Right kidney (tissue), 1 donor: ENCODE measurements at regions not wholly inside any gene's neighbourhood (a gene's known extent, or its start where the extent isn't known, plus 50 kb on each side); places are given as distances from the start of the nearest gene placed in this dataset.

Experiments used
- DNase-seq: peaks from one replicate; pipeline ENCODE4 v3.0.0-alpha.2; 2016

DNA sequence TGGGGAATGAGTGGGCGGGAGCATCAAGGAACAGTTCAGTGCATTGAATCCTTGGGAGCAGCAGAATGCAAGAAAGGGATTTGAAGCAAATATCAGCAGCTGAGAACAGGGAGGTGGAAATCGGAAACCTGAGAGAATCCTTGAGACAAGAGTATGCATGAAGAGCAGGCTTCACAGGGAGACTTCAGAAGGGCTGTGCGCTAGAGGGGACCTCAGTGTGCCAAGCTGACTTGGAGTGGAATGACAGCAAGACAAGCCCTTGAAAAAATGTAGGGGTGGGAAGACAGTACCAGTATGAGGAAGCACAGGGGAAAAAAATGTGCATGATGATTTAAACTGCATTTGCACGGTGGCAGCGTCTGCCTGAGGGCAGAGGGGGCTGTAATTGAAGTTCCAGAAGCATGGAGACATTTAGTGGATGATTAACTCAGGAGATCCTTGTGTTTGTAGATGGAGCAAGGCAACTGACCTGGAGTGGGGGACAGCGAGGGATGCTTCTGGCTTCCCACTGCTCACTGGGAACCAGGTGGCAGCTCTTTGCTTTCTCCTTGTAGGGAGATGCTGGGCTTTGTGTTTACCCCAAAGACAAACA lies 204.9 kb upstream of the PLET1 start:
- peak; percentile 26 for DNase-seq

DNA sequence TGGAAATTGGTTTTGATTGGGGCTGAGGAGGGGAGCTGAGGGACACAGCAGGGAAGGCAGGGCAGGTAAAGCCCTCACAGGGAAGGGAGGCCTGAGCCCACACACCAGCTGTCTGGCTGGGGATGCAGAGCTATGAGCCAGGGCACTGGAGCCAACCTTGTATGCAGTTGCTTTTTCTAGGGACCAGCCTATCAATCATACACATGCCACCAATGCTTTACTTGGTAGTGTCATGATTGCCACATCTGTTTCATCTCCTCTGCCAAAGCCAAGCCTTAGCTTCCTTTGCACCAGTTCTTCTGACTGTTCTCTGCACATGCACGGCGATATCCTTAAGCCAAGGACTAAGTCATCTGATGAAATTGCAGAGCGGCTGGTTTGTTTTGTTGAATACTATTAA lies 207.1 kb upstream of the PLET1 start:
- no peak for DNase-seq

DNA sequence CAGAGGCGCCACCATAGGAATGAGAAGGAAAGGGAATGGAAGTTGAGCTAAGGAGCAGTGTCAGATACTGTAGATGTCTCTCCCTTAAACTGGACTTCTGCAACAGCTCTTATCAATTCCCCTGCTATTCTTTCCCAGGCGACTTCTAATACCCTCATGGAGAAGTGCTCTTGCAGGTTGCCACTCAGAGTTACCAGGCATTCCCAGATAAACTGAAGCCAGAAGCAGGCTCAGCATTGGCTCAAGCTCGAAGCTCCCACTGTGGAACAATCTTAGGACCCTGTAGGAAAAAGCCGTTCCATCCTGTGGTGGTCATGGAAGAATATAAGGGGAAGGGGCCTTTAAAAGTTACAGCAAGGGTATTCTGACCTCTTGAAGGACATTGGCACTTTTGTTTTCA lies 208.7 kb upstream of the PLET1 start:
- no peak for DNase-seq

DNA sequence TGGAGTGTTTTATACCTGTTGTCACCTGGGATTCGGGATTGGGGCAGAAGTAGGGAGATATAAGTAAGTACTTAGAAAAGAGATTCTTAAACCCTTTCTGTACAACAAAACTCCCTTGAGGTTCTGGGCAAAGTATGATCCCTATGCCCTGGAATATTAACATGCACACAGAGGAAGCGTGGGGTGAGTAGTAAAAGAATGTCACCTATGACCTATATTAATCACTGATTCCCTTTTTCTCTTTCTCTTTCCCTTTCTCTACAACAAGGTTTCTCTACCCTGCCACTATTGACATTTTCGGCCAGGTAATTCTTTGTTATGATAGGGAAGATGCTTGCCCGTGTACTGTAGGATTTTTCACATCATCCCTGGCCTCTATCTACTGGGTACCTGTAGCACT lies 209.7 kb upstream of the PLET1 start:
- no peak for DNase-seq

DNA sequence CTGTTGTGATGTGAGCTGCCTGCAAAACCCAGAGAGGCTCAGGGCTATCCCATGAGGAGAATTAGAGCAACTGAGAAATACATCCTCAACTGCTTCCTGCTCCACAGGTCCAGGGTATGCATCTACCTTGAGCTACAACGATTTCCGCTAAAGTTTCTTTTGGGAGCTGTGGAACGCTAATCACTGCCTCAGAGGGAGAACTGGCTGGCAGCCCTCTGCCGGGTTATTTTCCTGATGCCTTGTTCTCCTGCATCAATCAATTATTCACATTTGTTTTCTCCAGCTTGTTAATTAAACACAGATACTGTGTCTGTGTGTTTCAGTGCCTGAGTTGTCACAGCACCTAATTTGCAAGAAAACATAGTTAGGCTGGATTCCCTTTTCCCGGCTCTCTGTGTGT lies 211.1 kb upstream of the PLET1 start:
- no peak for DNase-seq

DNA sequence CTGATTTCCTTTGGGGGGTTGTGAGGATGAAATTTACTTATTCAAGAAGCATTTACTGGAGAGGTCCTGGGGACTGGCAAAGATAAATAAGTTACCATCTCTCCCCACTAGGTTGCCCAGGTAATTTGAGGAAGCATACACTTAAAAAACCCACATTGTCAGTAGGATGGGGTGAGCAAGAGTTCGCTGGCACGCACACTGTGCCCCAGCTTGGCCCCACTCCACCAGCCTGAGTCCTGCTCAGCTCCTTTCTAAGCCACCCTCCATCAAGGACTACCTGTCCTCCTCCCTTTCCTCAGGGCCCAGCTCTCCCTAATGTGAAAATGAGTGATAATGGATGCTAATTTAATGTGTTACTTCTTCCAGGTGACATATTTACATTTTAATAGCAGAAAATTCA lies 216.5 kb upstream of the PLET1 start:
- DNase-seq = no peak

DNA sequence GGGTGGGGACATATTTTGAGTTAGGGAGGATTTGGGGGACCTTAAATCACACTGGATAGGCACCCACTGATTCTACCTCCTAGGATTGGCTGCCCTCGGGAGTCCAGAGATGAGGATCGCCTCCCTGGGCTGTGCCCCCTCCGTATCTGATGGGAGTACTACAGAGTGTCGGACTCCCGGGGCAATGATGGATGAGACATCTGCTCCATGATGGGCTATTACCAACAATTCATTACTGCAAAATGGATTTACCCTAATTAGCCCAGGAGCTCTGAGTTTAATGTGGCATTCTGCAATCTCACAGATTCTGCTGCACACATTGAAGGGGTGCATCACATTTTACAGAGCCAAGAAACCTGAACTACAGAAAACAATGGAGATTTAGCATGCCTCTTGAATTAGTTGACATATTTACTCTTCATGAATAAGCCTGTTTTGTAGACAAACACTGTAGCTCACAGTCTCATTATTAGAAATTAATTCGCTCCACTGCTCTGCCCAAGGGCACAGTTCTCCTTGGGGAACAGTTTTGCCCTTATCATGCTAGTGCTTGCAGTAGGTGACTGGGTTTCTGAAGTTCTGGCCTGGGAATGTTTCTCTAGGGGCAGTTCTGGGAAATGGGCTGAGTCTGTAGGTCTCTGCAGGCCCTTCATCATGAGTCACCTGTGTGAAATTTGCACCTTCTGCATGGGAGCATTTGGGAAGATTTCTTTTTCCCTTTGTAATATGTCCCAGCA lies 217.1 kb upstream of the PLET1 start:
- DNase-seq = no peak

DNA sequence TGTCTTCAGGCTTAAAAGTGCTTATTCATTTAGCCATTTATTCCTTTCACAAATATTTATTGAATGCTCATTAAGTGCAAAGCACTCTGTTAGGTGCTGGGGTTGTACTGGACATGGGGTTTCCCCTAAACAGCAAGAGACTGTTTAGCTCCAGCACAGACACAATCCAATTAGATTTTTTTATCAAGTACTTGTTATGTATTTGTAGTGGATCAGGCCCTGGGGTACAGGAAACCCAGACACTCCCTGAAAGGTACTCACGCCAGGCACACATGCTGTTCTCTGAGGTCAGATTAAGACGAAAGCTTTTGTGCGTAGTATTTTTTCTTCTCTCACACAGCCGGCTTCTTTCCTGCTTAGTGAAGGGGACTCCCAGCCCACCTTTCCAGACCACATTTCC lies 218.1 kb upstream of the PLET1 start:
- no peak for DNase-seq

DNA sequence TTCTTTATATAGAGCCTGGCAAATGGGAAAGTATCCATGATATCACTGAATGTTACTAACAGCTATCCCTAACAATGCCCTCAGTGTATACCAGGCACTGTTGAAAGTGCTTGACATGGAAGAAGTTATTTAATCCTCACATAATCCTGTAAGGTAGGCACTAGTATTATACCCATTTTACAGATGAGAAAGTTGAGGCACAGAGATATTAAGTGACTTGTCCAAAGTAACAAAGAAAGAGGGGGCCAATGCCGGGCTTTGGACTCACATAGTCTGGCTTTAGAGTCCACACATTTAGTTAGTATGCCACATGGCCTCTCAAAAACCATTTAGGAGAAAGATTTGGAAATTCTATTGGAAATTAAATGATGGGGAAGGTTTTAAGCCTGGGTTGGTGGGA lies 220.8 kb upstream of the PLET1 start:
- no peak for DNase-seq

DNA sequence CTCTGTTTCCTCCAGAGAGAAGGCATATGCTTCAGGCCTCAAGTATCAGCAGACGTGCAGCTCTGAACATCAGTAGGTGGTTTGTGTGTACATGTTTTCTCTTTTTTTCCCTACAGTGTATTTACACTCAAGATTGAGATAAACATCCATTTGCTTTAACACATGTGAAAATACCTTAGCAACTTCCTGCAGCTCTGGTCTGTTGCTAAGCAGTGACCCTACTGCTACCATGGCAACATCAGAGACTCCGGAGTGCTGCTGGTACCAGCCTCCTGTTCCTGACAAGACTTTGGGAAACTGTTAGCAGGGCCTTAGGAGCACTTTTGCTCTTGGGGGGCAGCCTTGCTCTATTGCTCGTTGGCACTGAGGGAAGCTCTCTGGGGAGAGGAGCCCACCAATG lies 221.2 kb upstream of the PLET1 start:
- no peak for DNase-seq

DNA sequence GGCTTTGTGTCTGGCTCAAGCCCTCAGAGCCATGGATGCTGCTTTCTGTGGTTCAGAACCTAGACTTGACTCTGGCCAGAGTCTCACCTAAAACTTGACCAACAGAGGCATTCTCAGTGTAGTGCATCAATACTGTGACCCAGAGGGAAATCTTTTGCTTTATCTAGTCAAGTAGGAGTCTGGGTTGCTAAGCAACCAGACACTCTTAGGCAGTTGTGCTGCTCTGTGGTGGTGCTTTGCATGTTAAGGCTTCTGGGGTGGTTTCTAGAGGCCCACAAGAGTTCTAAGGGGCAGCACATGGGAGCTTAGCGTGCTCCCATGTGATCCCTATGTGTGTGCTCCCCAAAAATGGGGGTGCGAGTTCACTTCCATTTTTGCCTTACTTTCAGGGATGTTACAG lies 224.6 kb upstream of the PLET1 start:
- DNase-seq = no peak

DNA sequence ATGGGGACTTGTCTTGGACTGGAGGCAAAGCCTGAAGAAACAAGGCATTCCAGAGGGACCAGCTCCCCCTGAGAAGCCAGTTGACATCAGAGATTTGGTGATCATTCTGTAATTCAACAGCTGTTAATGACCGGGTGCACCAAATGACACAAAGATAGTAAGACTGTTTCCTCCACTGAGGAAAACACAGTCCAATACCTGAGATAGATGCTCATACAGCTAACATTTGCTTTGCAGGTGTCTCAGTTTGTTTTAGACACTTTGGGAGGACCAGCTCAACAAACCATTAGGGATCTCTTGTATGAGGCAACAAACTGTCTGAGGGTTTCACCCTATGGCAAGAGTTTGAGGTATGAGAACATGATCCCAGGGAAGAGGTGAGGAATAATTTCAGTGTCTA lies 237.2 kb upstream of the PLET1 start:
- no peak for DNase-seq

DNA sequence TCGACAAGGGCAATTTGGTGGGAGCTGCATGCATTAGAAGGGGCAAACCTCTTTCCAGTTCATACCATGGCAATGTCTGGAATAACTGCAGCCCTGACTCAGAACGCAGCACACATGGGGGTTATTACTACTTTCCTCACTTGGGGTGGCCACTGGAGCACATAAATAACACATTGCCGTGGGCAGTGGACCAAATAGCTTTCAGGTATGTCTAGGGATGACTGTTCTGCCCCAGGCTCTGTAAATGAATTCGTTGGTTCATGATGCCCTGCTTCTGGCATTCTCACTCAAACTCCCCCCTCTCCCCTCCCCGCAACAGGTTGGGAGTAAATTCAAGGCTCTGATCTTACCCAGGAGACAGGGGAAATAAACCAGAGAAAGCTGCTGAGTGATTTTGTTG lies 238.0 kb upstream of the PLET1 start:
- DNase-seq = peak; percentile 14

DNA sequence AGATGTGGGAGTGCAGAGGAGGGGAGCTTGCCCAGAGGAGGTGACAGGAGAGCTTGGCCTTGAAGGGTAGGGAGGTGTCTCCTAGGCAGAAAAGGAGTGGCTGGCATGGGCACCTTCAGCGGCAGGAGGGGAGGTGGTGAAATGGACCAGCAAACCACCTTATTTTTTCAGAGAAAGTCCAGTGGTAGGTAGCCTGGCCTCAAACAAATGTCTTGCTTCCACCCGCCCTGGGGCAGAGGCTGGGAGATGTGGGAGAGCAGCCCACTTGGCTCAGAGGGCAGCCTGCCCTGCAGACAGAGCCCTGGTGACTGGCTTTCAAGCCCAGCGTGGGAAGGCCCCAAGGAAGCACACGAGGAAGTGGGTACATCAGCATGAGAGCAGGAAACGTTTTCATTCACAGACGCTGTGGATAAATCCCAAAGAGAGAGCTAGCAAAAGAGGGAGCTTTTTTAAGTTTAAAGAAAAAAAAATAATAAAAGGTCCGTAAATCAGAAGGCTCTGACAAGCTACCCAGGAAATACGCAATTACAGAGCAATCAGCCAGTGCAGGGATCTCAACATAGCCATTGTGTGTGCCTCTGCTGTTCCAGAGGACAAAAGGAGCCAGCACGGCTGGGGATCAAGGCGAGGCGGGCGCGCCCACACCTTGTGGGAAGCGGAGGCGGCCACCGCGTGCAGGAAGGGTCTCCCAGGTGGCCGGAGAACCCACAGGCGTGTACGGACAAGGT lies 238.7 kb upstream of the PLET1 start:
- peak; percentile 19 for DNase-seq

DNA sequence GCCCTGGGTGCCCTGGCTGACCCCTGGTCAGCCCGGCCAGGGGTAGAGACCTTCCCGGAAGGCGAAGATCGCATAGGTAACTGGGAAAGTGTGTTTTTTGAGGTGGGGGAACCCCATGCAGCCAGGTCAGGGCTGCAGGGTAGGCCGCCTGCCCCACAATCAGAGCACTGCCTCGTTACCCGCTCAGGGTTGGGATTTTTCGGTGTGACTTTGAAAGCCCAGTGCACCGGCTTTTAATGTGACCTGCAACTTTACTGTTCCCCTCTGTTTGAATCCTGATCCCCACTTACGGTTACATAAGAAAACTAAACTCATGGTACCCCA lies 239.2 kb upstream of the PLET1 start:
- no peak for DNase-seq

DNA sequence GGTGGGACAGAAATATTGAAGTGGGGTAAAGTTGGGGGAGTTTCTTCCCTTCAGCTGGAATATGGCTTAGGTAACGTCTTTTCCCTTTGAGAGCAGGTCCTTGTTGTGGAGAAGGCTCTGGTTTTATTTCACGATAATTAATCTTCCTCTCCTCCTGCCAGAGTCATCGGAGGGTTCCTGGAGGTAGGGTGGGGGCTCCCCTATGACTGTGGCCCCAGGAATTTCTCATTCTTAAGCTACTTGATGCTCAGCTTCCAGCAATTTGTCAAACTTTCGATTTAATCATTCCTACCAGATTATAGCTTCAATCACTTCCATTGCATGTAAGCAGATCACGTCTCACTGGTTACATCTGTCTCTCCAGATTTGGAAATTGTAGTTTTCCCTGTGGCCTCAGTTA lies 242.8 kb upstream of the PLET1 start:
- no peak for DNase-seq

DNA sequence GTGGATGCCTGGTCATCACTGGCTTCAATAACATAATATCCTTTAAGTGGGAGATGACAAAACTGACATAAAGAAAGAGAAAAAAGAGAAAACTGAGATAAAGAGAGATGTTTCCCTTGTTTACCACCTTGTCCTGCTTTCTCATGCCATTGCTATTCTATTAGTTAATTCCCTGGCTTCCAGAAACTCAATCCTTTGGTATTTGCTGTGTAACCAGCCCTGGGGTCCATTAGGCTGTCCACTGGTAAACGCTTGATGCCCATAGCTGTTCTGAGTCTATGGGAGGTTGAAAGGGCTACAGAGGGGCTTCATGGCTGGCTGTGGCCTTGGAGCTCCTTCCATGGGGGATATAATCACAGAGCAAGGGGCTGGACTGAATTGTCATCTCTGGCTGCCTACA lies 243.4 kb upstream of the PLET1 start:
- no peak for DNase-seq

DNA sequence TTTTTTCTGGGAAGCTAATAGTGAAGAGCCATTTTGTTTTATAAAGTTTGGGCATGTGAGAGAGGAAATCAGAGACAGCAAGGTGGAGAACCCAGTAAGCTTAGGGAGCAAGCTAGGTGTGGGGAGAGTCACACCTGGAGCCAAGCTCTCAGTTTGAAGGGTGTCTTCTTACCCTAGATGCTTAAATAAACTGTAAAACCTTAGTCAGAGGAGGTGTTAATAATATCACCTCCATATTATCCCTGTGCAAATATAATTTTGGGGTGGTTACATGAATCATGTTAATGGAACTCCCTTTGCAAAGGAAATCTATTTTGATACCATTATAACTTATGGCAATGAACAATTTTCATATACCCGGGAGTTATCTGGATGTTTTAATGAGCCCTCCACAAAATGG lies 246.2 kb upstream of the PLET1 start:
- DNase-seq = no peak

DNA sequence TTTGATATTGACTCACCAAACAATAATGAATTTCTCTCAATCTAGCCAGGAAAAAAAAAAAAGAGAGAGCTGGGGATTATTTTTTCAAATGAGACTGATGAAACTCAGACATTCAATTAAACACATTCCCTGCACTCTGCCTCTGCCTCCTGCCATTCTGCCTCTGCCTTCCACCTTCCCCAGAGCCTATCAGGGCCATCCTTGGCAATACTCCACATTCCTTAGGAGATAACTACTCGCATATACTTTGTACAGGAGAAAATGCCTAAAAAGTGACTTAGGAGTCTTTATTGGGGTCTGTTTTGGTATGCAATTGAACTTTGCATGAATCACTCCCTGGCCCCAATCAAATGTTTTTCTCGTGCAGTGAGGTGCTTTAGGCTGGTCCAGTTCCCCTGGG lies 246.6 kb upstream of the PLET1 start:
- DNase-seq = no peak

DNA sequence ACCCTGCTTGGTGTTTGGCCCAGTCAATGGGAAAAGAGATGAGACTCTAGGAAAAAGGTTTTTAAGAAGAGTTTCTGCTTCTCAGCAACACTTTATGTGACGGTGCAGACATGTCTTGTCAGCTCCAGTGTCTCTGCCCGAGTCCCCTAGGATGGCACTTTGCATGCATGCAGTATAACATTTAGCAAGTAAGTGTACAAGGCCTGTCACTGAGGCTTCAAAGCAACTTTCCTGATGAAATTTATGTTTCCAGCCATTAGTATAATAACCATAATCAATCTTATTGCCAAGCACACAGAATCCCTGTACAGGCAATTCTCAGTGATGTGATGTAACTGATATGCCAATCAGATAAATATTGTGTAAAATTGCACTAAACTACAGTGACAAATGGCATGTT lies 248.1 kb upstream of the PLET1 start:
- DNase-seq = no peak

DNA sequence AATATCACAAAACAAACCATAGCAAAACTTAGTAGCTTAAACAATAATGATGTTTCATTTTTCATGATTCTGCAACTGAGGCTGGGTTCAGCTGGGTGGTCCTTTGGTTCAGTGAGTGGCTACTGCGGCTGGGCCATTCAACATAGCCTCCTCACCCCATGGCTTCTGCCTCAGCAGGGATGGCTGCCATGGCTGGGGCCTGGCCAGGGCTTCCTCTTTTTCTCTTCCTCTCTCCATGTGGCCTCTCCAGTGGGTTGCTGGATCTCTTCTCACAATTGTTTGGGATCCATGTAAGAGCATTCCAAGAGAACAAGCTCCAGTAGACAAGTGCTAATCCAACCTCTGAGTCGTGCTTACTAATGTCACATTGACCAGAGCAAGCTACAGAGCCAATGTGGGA lies 248.6 kb upstream of the PLET1 start:
- DNase-seq = no peak

DNA sequence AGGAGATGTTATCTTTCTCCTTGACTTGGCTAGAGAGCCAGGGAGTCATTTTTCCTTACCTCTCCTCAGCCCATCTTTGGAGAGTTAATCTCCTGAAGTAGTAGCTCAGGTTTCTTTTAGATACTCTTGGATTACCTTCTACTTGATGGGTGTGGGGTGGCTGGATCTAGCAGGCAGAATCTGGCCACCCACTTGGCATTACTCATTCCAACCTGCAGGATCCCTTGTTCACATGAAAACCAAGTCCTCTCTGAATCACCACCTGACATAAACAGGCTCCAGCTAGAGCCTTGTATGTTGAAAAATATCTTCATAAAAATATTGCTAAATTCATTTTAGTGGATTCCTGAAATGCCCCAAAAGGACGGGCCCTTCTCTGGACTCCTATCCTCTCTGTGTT lies 250.6 kb upstream of the PLET1 start:
- DNase-seq = no peak

DNA sequence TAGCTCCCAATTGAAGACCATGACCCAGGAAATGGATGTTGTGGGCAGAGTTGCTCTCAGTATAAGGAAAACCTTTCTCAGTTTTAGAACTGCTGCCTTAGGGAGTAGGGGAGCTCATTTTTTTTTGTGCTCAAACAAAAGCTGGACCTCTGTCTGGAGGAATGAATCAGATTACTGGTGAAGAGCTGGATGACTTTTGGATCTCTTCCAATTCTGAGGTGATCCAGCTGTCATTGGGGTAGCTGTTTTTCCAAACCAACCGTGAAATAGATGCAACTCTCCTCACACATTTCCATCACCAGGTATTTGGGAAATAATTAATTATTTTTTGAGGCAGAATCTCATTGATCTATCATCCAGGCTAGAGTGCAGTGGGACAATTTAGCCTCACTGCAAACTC lies 251.3 kb upstream of the PLET1 start:
- DNase-seq = no peak

DNA sequence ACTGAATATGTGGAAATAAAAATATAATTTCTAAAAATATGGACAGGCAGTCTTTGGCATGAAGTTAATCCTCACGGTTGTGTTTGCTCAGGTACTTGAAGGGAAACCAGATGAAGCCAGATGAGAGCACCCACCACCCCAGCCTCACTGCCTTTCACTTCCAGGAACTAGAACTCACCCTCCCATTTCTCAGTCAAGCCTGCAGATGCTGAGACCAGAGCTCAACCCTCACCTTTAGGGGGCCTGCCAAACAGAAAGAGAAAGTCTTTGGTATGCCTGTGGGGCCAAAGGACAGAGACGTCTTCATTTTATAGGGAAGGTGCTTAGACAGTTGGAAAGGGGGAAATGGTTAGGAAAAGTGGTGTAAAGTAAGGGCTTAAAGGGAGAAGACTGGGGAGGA lies 252.8 kb upstream of the PLET1 start:
- no peak for DNase-seq
